Loucy (cell line): ENCODE measurements at regions not wholly inside any gene's neighbourhood (a gene's known extent, or its start where the extent isn't known, plus 50 kb on each side); places are given as distances from the start of the nearest gene placed in this dataset.

ENCODE experiments used
- EZH2phosphoT487 ChIP-seq: fragments of 200-600 bp; IDR thresholded peaks from 2 replicates; pipeline ENCODE4 v1.6.1; 2018; ENCODE audit warnings: antibody characterized with exemption, mild to moderate bottlenecking, moderate library complexity, borderline replicate concordance
- TF ChIP-seq, protein P1 (sequence below): fragments of 200-600 bp; sonication (generic); conservative IDR thresholded peaks from 2 replicates; pipeline ENCODE4 v1.5.1; 2014; ENCODE audit warnings: mild to moderate bottlenecking, antibody characterized with exemption, low read length

DNA sequence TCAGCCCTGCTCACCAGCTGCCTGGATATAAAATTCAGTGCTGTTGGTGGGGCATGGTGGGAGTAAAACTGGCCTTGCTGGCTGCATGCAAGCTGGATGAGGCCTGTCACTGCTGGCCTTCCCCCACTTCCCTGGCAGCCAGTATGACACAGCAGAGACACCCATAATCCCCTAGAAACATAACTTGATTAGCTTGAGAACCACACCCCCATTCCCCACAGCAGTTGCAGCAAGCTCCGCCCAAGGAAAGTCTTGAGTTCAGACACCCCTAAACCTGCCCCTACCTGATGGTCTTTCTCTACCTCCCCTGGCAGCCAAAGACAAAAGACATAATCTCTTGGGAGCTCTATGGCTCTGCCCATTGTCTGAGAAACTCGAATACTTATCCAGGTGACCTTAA lies 405.1 kb upstream of the NECTIN3 start:
- TF ChIP-seq, protein P1, sequence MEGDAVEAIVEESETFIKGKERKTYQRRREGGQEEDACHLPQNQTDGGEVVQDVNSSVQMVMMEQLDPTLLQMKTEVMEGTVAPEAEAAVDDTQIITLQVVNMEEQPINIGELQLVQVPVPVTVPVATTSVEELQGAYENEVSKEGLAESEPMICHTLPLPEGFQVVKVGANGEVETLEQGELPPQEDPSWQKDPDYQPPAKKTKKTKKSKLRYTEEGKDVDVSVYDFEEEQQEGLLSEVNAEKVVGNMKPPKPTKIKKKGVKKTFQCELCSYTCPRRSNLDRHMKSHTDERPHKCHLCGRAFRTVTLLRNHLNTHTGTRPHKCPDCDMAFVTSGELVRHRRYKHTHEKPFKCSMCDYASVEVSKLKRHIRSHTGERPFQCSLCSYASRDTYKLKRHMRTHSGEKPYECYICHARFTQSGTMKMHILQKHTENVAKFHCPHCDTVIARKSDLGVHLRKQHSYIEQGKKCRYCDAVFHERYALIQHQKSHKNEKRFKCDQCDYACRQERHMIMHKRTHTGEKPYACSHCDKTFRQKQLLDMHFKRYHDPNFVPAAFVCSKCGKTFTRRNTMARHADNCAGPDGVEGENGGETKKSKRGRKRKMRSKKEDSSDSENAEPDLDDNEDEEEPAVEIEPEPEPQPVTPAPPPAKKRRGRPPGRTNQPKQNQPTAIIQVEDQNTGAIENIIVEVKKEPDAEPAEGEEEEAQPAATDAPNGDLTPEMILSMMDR: no peak
- TF ChIP-seq EZH2phosphoT487: no peak
